PC-9 (cell line): ENCODE measurements at regions not wholly inside any gene's neighbourhood (a gene's known extent, or its start where the extent isn't known, plus 50 kb on each side); places are given as distances from the start of the nearest gene placed in this dataset.

ENCODE experiments used
- EZH2 ChIP-seq: fragments of 200-600 bp; sonication (generic); IDR thresholded peaks from 2 replicates; pipeline ENCODE4 v1.8.0; 2017; ENCODE audit warnings: antibody characterized with exemption, low read depth
- TF ChIP-seq, protein P1 (sequence below): fragments of 200-600 bp; sonication (generic); conservative IDR thresholded peaks from 2 replicates; pipeline ENCODE4 v1.6.1; 2017; ENCODE audit warnings: mixed run types, antibody characterized with exemption, mild to moderate bottlenecking, moderate library complexity

DNA sequence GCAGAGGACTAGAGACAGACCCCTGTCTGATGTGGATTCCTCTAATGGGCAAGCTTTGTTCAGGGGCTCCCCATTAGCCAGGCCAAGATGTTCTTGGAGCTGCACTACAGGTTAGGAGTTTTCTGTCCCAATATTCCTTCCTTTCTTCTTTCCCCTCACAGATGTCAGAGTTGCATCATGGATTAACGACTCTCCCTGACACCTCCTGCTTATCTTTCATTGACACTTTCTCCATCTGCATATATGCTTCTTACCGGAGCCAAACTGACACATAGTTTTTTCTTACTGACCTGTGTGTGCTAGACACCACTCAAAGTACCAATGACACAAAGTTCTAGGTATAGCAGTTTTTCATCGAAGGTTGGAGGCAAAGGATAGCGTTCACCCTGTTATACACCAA is 228.6 kb upstream of the HCCS start:
- TF ChIP-seq, protein P1, sequence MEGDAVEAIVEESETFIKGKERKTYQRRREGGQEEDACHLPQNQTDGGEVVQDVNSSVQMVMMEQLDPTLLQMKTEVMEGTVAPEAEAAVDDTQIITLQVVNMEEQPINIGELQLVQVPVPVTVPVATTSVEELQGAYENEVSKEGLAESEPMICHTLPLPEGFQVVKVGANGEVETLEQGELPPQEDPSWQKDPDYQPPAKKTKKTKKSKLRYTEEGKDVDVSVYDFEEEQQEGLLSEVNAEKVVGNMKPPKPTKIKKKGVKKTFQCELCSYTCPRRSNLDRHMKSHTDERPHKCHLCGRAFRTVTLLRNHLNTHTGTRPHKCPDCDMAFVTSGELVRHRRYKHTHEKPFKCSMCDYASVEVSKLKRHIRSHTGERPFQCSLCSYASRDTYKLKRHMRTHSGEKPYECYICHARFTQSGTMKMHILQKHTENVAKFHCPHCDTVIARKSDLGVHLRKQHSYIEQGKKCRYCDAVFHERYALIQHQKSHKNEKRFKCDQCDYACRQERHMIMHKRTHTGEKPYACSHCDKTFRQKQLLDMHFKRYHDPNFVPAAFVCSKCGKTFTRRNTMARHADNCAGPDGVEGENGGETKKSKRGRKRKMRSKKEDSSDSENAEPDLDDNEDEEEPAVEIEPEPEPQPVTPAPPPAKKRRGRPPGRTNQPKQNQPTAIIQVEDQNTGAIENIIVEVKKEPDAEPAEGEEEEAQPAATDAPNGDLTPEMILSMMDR = no peak
- TF ChIP-seq EZH2 = no peak
